Endodermal cell (in vitro differentiated cells): ENCODE measurements at regions not wholly inside any gene's neighbourhood (a gene's known extent, or its start where the extent isn't known, plus 50 kb on each side); places are given as distances from the start of the nearest gene placed in this dataset.

Source experiments
- DNase-seq: peaks from one replicate; pipeline ENCODE4 v3.0.0-alpha.2; 2017
- H3K27ac ChIP-seq: 2 replicates; pipeline ENCODE4 v1.5.1; 2013; ENCODE audit warnings: mild to moderate bottlenecking, low read depth, low read length, moderate library complexity
- H3K27me3 ChIP-seq: 2 replicates; pipeline ENCODE4 v1.6.1; 2013; ENCODE audit warnings: mild to moderate bottlenecking, low read length, moderate library complexity; ENCODE audit not compliant: insufficient read depth, control insufficient read depth, poor library complexity, severe bottlenecking
- H3K36me3 ChIP-seq: 2 replicates; pipeline ENCODE4 v1.7.0; 2013; ENCODE audit warnings: mild to moderate bottlenecking, low read length, moderate library complexity; ENCODE audit not compliant: control insufficient read depth, insufficient read depth
- H3K4me1 ChIP-seq: one replicate; pipeline ENCODE4 v1.7.0; 2013; ENCODE audit warnings: low read length; ENCODE audit not compliant: control insufficient read depth, insufficient read depth
- H3K4me3 ChIP-seq: 2 replicates; pipeline ENCODE4 v1.5.1; 2013; ENCODE audit warnings: mild to moderate bottlenecking, low read length, moderate library complexity
- H3K9ac ChIP-seq: 2 replicates; pipeline ENCODE4 v1.6.1; 2013; ENCODE audit warnings: mild to moderate bottlenecking, low read length, moderate library complexity; ENCODE audit not compliant: poor library complexity, severe bottlenecking; ENCODE audit errors: extremely low read depth
- H3K9me3 ChIP-seq: 2 replicates; pipeline ENCODE4 v1.6.1; 2013; ENCODE audit warnings: mild to moderate bottlenecking, low read length, moderate library complexity; ENCODE audit not compliant: control insufficient read depth
- H3K27ac Mint-ChIP-seq: 2 replicates; pipeline ENCODE4 v1.8.0; 2020; ENCODE audit warnings: mixed read lengths
- H3K27me3 Mint-ChIP-seq: 2 replicates; pipeline ENCODE4 v1.8.0; 2021; ENCODE audit warnings: mild to moderate bottlenecking, mixed read lengths; ENCODE audit not compliant: insufficient read depth
- H3K36me3 Mint-ChIP-seq: 2 replicates; pipeline ENCODE4 v1.8.0; 2020; ENCODE audit warnings: low read depth, mixed read lengths
- H3K4me1 Mint-ChIP-seq: 2 replicates; pipeline ENCODE4 v1.8.0; 2020; ENCODE audit warnings: mixed read lengths
- H3K4me3 Mint-ChIP-seq: 2 replicates; pipeline ENCODE4 v1.8.0; 2020; ENCODE audit warnings: mild to moderate bottlenecking, moderate library complexity, mixed read lengths
- H3K9me3 Mint-ChIP-seq: 2 replicates; pipeline ENCODE4 v1.8.0; 2020; ENCODE audit warnings: mild to moderate bottlenecking, mixed read lengths
- CTCF ChIP-seq: fragments of 200-600 bp; sonication (generic); conservative IDR thresholded peaks from 2 replicates; pipeline ENCODE4 v1.5.0; 2021; ENCODE audit warnings: antibody characterized with exemption, mild to moderate bottlenecking
- WGBS, 2 experiments: methylation state at CpG; one replicate each; pipeline versions ENCODE4 v1.1.5 to v1.1.7; 2013; ENCODE audit warnings: missing lambda C conversion rate in 2 of 2, mixed read lengths in 1 of 2; ENCODE audit not compliant: insufficient coverage in 1 of 2, insufficient read length in 1 of 2; 5-methylcytosine and 5-hydroxymethylcytosine counted together

GRCh38 chr3:70736009-70736408 lies 423.6 kb upstream of the MDFIC2 start:
- TF ChIP-seq CTCF, result no peak
- Histone ChIP-seq H3K4me3 (no peak overlapping the region), H3K9ac (no peak overlapping the region), H3K27me3 (no peaks in the 10 kb centered on the region), H3K4me1 (no peaks in the 10 kb centered on the region), H3K9me3 (no peaks in the 10 kb centered on the region), H3K27ac (no peak overlapping the region), H3K36me3 (no peaks in the 10 kb centered on the region)
- no peaks in the 10 kb centered on the region for H3K27me3 Mint-ChIP-seq
- no peaks in the 10 kb centered on the region for H3K9me3 Mint-ChIP-seq
- H3K36me3 Mint-ChIP-seq, result no peaks in the 10 kb centered on the region
- no peak for DNase-seq
- no peak overlapping the region for H3K27ac Mint-ChIP-seq
- no CpG with 5 or more reads among the region's 1 CpG for WGBS, 2 experiments
- H3K4me3 Mint-ChIP-seq, result no peak overlapping the region
- H3K4me1 Mint-ChIP-seq, result peaks cover 10% of the 10 kb centered on the region

GRCh38 chr3:70734756-70735155 lies 422.3 kb upstream of the MDFIC2 start:
- no peak overlapping the region for H3K4me3 Mint-ChIP-seq
- no peaks in the 10 kb centered on the region for H3K36me3 Mint-ChIP-seq
- no peak overlapping the region for H3K27ac Mint-ChIP-seq
- no peak overlapping the region for H3K4me3 ChIP-seq
- no peak for TF ChIP-seq CTCF
- no peaks in the 10 kb centered on the region for H3K9me3 ChIP-seq
- no peak for DNase-seq
- no peaks in the 10 kb centered on the region for H3K4me1 ChIP-seq
- H3K9me3 Mint-ChIP-seq, result no peaks in the 10 kb centered on the region
- no peaks in the 10 kb centered on the region for H3K27me3 Mint-ChIP-seq
- WGBS, 2 experiments, result 96 to 100% methylated on average over 1 to 3 of the region's 3 CpGs
- peaks cover 9% of the 10 kb centered on the region for H3K4me1 Mint-ChIP-seq
- no peak overlapping the region for H3K27ac ChIP-seq
- no peak overlapping the region for H3K9ac ChIP-seq
- no peaks in the 10 kb centered on the region for H3K27me3 ChIP-seq
- H3K36me3 ChIP-seq, result no peaks in the 10 kb centered on the region

- Mint-ChIP-seq H3K4me1 (no peaks in the 10 kb centered on the region), H3K36me3 (no peaks in the 10 kb centered on the region), H3K4me3 (no peak overlapping the region), H3K27me3 (no peaks in the 10 kb centered on the region), H3K27ac (no peak overlapping the region), H3K9me3 (no peaks in the 10 kb centered on the region)
- H3K9ac ChIP-seq, result no peak overlapping the region
- no peak for DNase-seq
- no peak overlapping the region for H3K27ac ChIP-seq
- no peak for TF ChIP-seq CTCF
- no peaks in the 10 kb centered on the region for H3K36me3 ChIP-seq
- no peaks in the 10 kb centered on the region for H3K9me3 ChIP-seq
- H3K27me3 ChIP-seq, result no peaks in the 10 kb centered on the region
- WGBS, 2 experiments, result 92% methylated on average over 2 of the region's 2 CpGs; no CpG with 5 or more reads in 1 of the 2 experiments
- no peak overlapping the region for H3K4me3 ChIP-seq
- H3K4me1 ChIP-seq, result no peaks in the 10 kb centered on the region
Measured at GRCh38 chr3:70731046-70731445, 418.6 kb upstream of the MDFIC2 start.
